ENCODE measurements at regions not wholly inside any gene's neighbourhood (a gene's known extent, or its start where the extent isn't known, plus 50 kb on each side); places are given as distances from the start of the nearest gene placed in this dataset.

DNA sequence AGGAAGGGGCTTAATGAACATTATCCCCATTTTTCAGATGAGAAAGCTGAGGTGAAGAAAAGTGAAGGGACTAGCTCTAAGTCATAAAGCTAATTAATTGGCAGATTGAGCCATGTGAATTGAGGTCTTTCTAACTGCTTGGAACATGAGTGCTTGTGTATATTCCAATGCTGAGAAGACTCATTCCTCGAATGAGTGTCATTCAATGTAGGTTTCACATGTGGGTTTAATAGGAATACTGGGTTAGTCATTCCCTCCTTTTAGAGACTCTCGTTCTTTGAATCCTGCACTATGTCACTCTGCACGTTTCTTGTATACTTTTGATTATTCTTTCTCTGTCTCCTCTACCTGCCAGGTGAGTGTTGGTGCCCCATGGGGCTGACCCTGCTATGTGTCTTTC, 218.2 kb downstream of the HRH4 start:
- H3K4me1 ChIP-seq (ENCODE audit: control insufficient read depth in 3 of 3, insufficient read depth in 3 of 3, low read length in 3 of 3) = no peaks in the 10 kb centered on the region
- H3K36me3 ChIP-seq (ENCODE audit: control insufficient read depth in 3 of 3, insufficient read depth in 3 of 3, low read length in 3 of 3) = no peaks in the 10 kb centered on the region
- H3K9ac ChIP-seq (ENCODE audit: low read depth in 1 of 3, low read length in 3 of 3) = no peak overlapping the region
- no peak overlapping the region for H3K27ac ChIP-seq (ENCODE audit: low read depth, low read length)
- H3K4me3 ChIP-seq (ENCODE audit: low read length in 3 of 3) = no peak overlapping the region
- no peaks in the 10 kb centered on the region for H3K9me3 ChIP-seq (ENCODE audit: control insufficient read depth in 3 of 3, low read length in 3 of 3)
- H3K27me3 ChIP-seq (ENCODE audit: control insufficient read depth in 3 of 3, insufficient read depth in 3 of 3, low read length in 3 of 3) = no peaks in the 10 kb centered on the region

GRCh38 chr18:24679062-24679461, 218.6 kb downstream of the HRH4 start:
- no peak overlapping the region for H3K27ac ChIP-seq (ENCODE audit: low read depth, low read length)
- H3K36me3 ChIP-seq (ENCODE audit: control insufficient read depth in 3 of 3, insufficient read depth in 3 of 3, low read length in 3 of 3) = no peaks in the 10 kb centered on the region
- no peak overlapping the region for H3K4me3 ChIP-seq (ENCODE audit: low read length in 3 of 3)
- H3K9ac ChIP-seq (ENCODE audit: low read depth in 1 of 3, low read length in 3 of 3) = no peak overlapping the region
- H3K4me1 ChIP-seq (ENCODE audit: control insufficient read depth in 3 of 3, insufficient read depth in 3 of 3, low read length in 3 of 3) = no peaks in the 10 kb centered on the region
- no peaks in the 10 kb centered on the region for H3K27me3 ChIP-seq (ENCODE audit: control insufficient read depth in 3 of 3, insufficient read depth in 3 of 3, low read length in 3 of 3)
- H3K9me3 ChIP-seq (ENCODE audit: control insufficient read depth in 3 of 3, low read length in 3 of 3) = no peaks in the 10 kb centered on the region

GRCh38 chr18:24683925-24684324, 223.5 kb downstream of the HRH4 start:
- Histone ChIP-seq H3K27ac (ENCODE audit: low read depth, low read length) (no peak overlapping the region), H3K4me1 (ENCODE audit: control insufficient read depth in 3 of 3, insufficient read depth in 3 of 3, low read length in 3 of 3) (no peaks in the 10 kb centered on the region), H3K9me3 (ENCODE audit: control insufficient read depth in 3 of 3, low read length in 3 of 3) (no peaks in the 10 kb centered on the region), H3K4me3 (ENCODE audit: low read length in 3 of 3) (no peak overlapping the region), H3K36me3 (ENCODE audit: control insufficient read depth in 3 of 3, insufficient read depth in 3 of 3, low read length in 3 of 3) (no peaks in the 10 kb centered on the region), H3K27me3 (ENCODE audit: control insufficient read depth in 3 of 3, insufficient read depth in 3 of 3, low read length in 3 of 3) (no peaks in the 10 kb centered on the region), H3K9ac (ENCODE audit: low read depth in 1 of 3, low read length in 3 of 3) (no peak overlapping the region)

- Histone ChIP-seq H3K27ac (ENCODE audit: low read depth, low read length) (no peak overlapping the region), H3K9ac (ENCODE audit: low read depth in 1 of 3, low read length in 3 of 3) (no peak overlapping the region), H3K27me3 (ENCODE audit: control insufficient read depth in 3 of 3, insufficient read depth in 3 of 3, low read length in 3 of 3) (no peaks in the 10 kb centered on the region), H3K36me3 (ENCODE audit: control insufficient read depth in 3 of 3, insufficient read depth in 3 of 3, low read length in 3 of 3) (no peaks in the 10 kb centered on the region), H3K9me3 (ENCODE audit: control insufficient read depth in 3 of 3, low read length in 3 of 3) (no peaks in the 10 kb centered on the region), H3K4me1 (ENCODE audit: control insufficient read depth in 3 of 3, insufficient read depth in 3 of 3, low read length in 3 of 3) (no peaks in the 10 kb centered on the region), H3K4me3 (ENCODE audit: low read length in 3 of 3) (no peak overlapping the region)
These were observed 225.0 kb downstream of the HRH4 start for GRCh38 chr18:24685254-24685959.

DNA sequence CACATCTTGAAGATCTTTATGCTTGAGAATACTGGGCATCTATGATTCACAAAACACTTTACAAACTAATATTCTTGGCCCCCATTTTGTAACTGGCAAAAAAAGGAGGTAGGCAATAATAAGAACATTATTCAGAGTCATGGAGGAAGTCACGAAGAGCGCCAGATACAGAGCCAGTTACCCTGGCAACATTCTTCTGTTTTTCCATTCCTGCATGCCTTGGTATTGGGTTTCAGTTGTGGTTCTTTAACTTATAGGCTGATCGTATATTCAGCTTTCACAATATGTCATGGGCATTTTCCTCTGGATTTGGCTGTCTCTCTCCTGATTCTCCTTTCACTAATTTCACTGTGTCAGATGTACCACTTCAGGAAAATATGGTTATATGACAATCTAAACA, 234.7 kb downstream of the HRH4 start:
- Histone ChIP-seq H3K9ac (ENCODE audit: low read depth in 1 of 3, low read length in 3 of 3) (no peak overlapping the region), H3K27me3 (ENCODE audit: control insufficient read depth in 3 of 3, insufficient read depth in 3 of 3, low read length in 3 of 3) (no peaks in the 10 kb centered on the region), H3K4me3 (ENCODE audit: low read length in 3 of 3) (no peak overlapping the region), H3K27ac (ENCODE audit: low read depth, low read length) (no peak overlapping the region), H3K36me3 (ENCODE audit: control insufficient read depth in 3 of 3, insufficient read depth in 3 of 3, low read length in 3 of 3) (no peaks in the 10 kb centered on the region), H3K4me1 (ENCODE audit: control insufficient read depth in 3 of 3, insufficient read depth in 3 of 3, low read length in 3 of 3) (no peaks in the 10 kb centered on the region), H3K9me3 (ENCODE audit: control insufficient read depth in 3 of 3, low read length in 3 of 3) (peaks cover 0 to 3% (median 0%) of the 10 kb centered on the region in 3 donors)

GRCh38 chr18:24702001-24702515, 241.6 kb downstream of the HRH4 start:
- Histone ChIP-seq H3K27me3 (ENCODE audit: control insufficient read depth in 3 of 3, insufficient read depth in 3 of 3, low read length in 3 of 3) (no peaks in the 10 kb centered on the region), H3K9me3 (ENCODE audit: control insufficient read depth in 3 of 3, low read length in 3 of 3) (no peaks in the 10 kb centered on the region), H3K36me3 (ENCODE audit: control insufficient read depth in 3 of 3, insufficient read depth in 3 of 3, low read length in 3 of 3) (no peaks in the 10 kb centered on the region), H3K9ac (ENCODE audit: low read depth in 1 of 3, low read length in 3 of 3) (no peak overlapping the region), H3K4me3 (ENCODE audit: low read length in 3 of 3) (no peak overlapping the region), H3K27ac (ENCODE audit: low read depth, low read length) (no peak overlapping the region), H3K4me1 (ENCODE audit: control insufficient read depth in 3 of 3, insufficient read depth in 3 of 3, low read length in 3 of 3) (no peaks in the 10 kb centered on the region)

- H3K9me3 ChIP-seq (ENCODE audit: control insufficient read depth in 3 of 3, low read length in 3 of 3) = no peaks in the 10 kb centered on the region
- no peak overlapping the region for H3K27ac ChIP-seq (ENCODE audit: low read depth, low read length)
- no peaks in the 10 kb centered on the region for H3K4me1 ChIP-seq (ENCODE audit: control insufficient read depth in 3 of 3, insufficient read depth in 3 of 3, low read length in 3 of 3)
- H3K36me3 ChIP-seq (ENCODE audit: control insufficient read depth in 3 of 3, insufficient read depth in 3 of 3, low read length in 3 of 3) = no peaks in the 10 kb centered on the region
- no peak overlapping the region for H3K4me3 ChIP-seq (ENCODE audit: low read length in 3 of 3)
- no peak overlapping the region for H3K9ac ChIP-seq (ENCODE audit: low read depth in 1 of 3, low read length in 3 of 3)
- H3K27me3 ChIP-seq (ENCODE audit: control insufficient read depth in 3 of 3, insufficient read depth in 3 of 3, low read length in 3 of 3) = no peaks in the 10 kb centered on the region
These were observed 242.9 kb downstream of the HRH4 start for GRCh38 chr18:24703316-24703715.

DNA sequence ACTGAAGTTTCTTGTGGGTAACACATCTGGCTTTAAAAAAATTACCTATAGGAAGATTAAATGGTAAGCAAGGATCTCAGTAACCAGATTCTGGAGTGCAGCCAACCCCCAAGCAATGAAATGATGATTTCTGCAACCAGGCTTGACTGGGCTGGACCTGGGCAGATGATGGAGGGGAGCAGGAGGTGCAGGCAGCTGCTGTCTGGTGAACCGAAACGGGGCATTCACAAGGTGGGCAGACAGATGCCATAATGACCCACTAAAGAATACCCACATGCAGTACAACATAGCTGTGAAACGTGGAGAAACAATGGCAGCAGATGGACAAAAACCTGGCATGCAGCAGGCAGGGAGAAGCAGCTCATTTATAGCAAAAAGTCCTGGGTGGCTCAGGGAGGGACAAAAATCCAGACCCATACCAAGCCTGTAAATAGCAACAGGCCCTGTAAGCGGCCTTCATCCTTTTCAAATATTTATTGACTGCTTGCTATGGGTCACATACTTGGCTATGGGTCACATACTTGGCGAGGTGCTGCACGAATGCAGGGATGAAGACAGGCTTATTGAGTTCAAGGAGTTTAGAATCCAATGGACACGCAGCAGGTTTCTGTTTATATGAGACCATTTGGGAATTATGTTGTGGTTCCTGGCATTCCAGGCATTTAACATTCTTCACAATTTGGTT, 244.7 kb downstream of the HRH4 start:
- Histone ChIP-seq H3K27me3 (ENCODE audit: control insufficient read depth in 3 of 3, insufficient read depth in 3 of 3, low read length in 3 of 3) (no peaks in the 10 kb centered on the region), H3K9me3 (ENCODE audit: control insufficient read depth in 3 of 3, low read length in 3 of 3) (no peaks in the 10 kb centered on the region), H3K36me3 (ENCODE audit: control insufficient read depth in 3 of 3, insufficient read depth in 3 of 3, low read length in 3 of 3) (no peaks in the 10 kb centered on the region), H3K9ac (ENCODE audit: low read depth in 1 of 3, low read length in 3 of 3) (no peak overlapping the region), H3K4me1 (ENCODE audit: control insufficient read depth in 3 of 3, insufficient read depth in 3 of 3, low read length in 3 of 3) (no peaks in the 10 kb centered on the region), H3K27ac (ENCODE audit: low read depth, low read length) (no peak overlapping the region), H3K4me3 (ENCODE audit: low read length in 3 of 3) (no peak overlapping the region)

DNA sequence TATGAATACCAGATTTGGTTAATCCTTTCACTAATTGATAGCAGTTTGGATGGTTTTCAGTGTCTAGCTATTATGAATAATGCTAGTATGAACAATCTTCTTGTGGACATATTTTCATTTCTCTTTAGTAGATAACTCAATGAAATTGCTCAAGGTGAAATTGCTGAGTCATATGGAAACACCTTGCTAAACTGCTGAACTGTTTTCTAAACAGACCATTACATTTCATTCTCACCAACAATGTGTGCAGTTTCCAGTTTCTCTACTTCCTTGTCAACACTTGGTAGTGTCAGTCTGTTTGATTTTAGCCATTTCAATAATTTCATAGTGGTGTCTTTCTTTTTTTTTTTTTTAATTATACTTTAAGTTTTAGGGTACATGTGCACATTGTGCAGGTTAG, 250.0 kb downstream of the HRH4 start:
- H3K4me1 ChIP-seq (ENCODE audit: control insufficient read depth in 3 of 3, insufficient read depth in 3 of 3, low read length in 3 of 3) = no peaks in the 10 kb centered on the region
- no peaks in the 10 kb centered on the region for H3K9me3 ChIP-seq (ENCODE audit: control insufficient read depth in 3 of 3, low read length in 3 of 3)
- no peaks in the 10 kb centered on the region for H3K36me3 ChIP-seq (ENCODE audit: control insufficient read depth in 3 of 3, insufficient read depth in 3 of 3, low read length in 3 of 3)
- H3K27ac ChIP-seq (ENCODE audit: low read depth, low read length) = no peak overlapping the region
- H3K4me3 ChIP-seq (ENCODE audit: low read length in 3 of 3) = no peak overlapping the region
- no peak overlapping the region for H3K9ac ChIP-seq (ENCODE audit: low read depth in 1 of 3, low read length in 3 of 3)
- H3K27me3 ChIP-seq (ENCODE audit: control insufficient read depth in 3 of 3, insufficient read depth in 3 of 3, low read length in 3 of 3) = no peaks in the 10 kb centered on the region

DNA sequence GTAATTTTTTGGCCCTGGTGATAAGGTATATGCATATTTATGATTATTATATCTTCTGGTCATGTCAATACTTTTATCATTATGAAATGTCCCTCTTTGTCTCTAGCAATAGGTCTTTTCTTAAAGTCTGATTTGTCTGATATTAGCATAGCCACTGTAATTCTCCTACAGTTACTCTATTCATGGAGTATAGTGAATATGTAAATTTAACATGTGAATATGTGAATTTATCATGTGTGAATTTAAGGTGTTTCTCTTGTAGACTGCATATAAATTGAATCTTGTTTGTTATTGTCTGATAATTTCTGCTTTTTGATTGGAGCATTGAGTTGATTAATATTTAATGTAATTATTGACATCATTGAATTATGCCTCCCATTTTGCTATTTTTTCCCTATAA, 259.4 kb downstream of the HRH4 start:
- Histone ChIP-seq H3K4me1 (ENCODE audit: control insufficient read depth in 3 of 3, insufficient read depth in 3 of 3, low read length in 3 of 3) (no peaks in the 10 kb centered on the region), H3K27ac (ENCODE audit: low read depth, low read length) (no peak overlapping the region), H3K27me3 (ENCODE audit: control insufficient read depth in 3 of 3, insufficient read depth in 3 of 3, low read length in 3 of 3) (no peaks in the 10 kb centered on the region), H3K9me3 (ENCODE audit: control insufficient read depth in 3 of 3, low read length in 3 of 3) (no peaks in the 10 kb centered on the region), H3K4me3 (ENCODE audit: low read length in 3 of 3) (no peak overlapping the region), H3K9ac (ENCODE audit: low read depth in 1 of 3, low read length in 3 of 3) (no peak overlapping the region), H3K36me3 (ENCODE audit: control insufficient read depth in 3 of 3, insufficient read depth in 3 of 3, low read length in 3 of 3) (no peaks in the 10 kb centered on the region)

Data from skeletal muscle tissue (tissue), 3 donors.